GM23338 (cell line): ENCODE measurements at regions not wholly inside any gene's neighbourhood (a gene's known extent, or its start where the extent isn't known, plus 50 kb on each side); places are given as distances from the start of the nearest gene placed in this dataset.

Experiments
- ATAC-seq: fragments of 200-7000 bp; cut with Tn5 transposase; 3 replicates; pipeline ENCODE4 v1.9.1; 2020
- DNase-seq: peaks from one replicate; pipeline ENCODE4 v3.0.0-alpha.2; 2015; ENCODE audit warnings: low spot score
- H2AFZ ChIP-seq: fragments of 200-600 bp; sonication (generic); 2 replicates; pipeline ENCODE4 v1.8.0; 2016; ENCODE audit warnings: antibody characterized with exemption, mild to moderate bottlenecking, moderate library complexity
- H3F3A ChIP-seq: fragments of 200-600 bp; sonication (generic); replicated peaks from 2 replicates; pipeline ENCODE4 v1.8.0; 2017; ENCODE audit warnings: antibody characterized with exemption, mixed run types, low read depth
- H3K27ac ChIP-seq: fragments of 200-600 bp; sonication (generic); 2 replicates; pipeline ENCODE4 v1.6.1; 2016; ENCODE audit warnings: low read depth
- H3K27me3 ChIP-seq: fragments of 200-600 bp; sonication (generic); 2 replicates; pipeline ENCODE4 v1.8.0; 2016; ENCODE audit warnings: mild to moderate bottlenecking, mixed run types, moderate library complexity; ENCODE audit not compliant: insufficient read depth
- H3K36me3 ChIP-seq: fragments of 200-600 bp; sonication (generic); 2 replicates; pipeline ENCODE4 v1.8.0; 2016; ENCODE audit warnings: mild to moderate bottlenecking; ENCODE audit not compliant: insufficient read depth
- H3K4me1 ChIP-seq: fragments of 200-600 bp; sonication (generic); 2 replicates; pipeline ENCODE4 v1.8.0; 2016; ENCODE audit warnings: mild to moderate bottlenecking, moderate library complexity; ENCODE audit not compliant: insufficient read depth
- H3K4me2 ChIP-seq: fragments of 200-600 bp; sonication (generic); 2 replicates; pipeline ENCODE4 v1.7.1; 2017; ENCODE audit warnings: mixed run types
- H3K4me3 ChIP-seq: fragments of 200-600 bp; sonication (generic); 2 replicates; pipeline ENCODE4 v1.6.1; 2016; ENCODE audit warnings: mixed run types
- H3K79me2 ChIP-seq: fragments of 200-600 bp; sonication (generic); replicated peaks from 2 replicates; pipeline ENCODE4 v1.8.0; 2017; ENCODE audit warnings: mild to moderate bottlenecking; ENCODE audit not compliant: insufficient read depth
- H3K9me2 ChIP-seq: fragments of 200-600 bp; sonication (generic); 2 replicates; pipeline ENCODE4 v1.8.0; 2017; ENCODE audit not compliant: insufficient read depth
- H4K20me1 ChIP-seq: fragments of 200-600 bp; sonication (generic); replicated peaks from 2 replicates; pipeline ENCODE4 v1.8.0; 2017; ENCODE audit warnings: mild to moderate bottlenecking; ENCODE audit not compliant: insufficient read depth
- H3K27ac Mint-ChIP-seq: 2 replicates; pipeline ENCODE4 v1.8.0; 2020; ENCODE audit warnings: inconsistent platforms, mild to moderate bottlenecking, moderate library complexity, mixed read lengths
- H3K27me3 Mint-ChIP-seq: 3 replicates; pipeline ENCODE4 v1.8.0; 2022; ENCODE audit warnings: low read depth, mild to moderate bottlenecking, moderate library complexity, mixed read lengths, inconsistent platforms; ENCODE audit not compliant: insufficient read depth, poor library complexity
- H3K36me3 Mint-ChIP-seq: 3 replicates; pipeline ENCODE4 v1.8.0; 2021; ENCODE audit warnings: low read depth, mild to moderate bottlenecking, inconsistent platforms, moderate library complexity, mixed read lengths
- H3K4me1 Mint-ChIP-seq: 3 replicates; pipeline ENCODE4 v1.8.0; 2020; ENCODE audit warnings: mild to moderate bottlenecking, inconsistent platforms, mixed read lengths
- H3K4me3 Mint-ChIP-seq: 3 replicates; pipeline ENCODE4 v1.8.0; 2021; ENCODE audit warnings: moderate library complexity, mild to moderate bottlenecking, inconsistent platforms, mixed read lengths
- H3K9me3 Mint-ChIP-seq: 3 replicates; pipeline ENCODE4 v1.8.0; 2020; ENCODE audit warnings: moderate library complexity, mild to moderate bottlenecking, inconsistent platforms, mixed read lengths
- EZH2 ChIP-seq: fragments of 200-600 bp; sonication (generic); IDR thresholded peaks from one replicate; pipeline ENCODE4 v1.8.0; 2017; ENCODE audit warnings: antibody characterized with exemption, mild to moderate bottlenecking, low read depth; ENCODE audit not compliant: unreplicated experiment
- JUNB ChIP-seq: IDR thresholded peaks from one replicate; pipeline ENCODE4 v1.6.1; 2016; ENCODE audit warnings: antibody characterized with exemption; ENCODE audit not compliant: unreplicated experiment
- NANOG ChIP-seq: IDR thresholded peaks from 2 replicates; pipeline ENCODE4 v1.6.1; 2016; ENCODE audit warnings: antibody characterized with exemption, borderline replicate concordance
- POLR2AphosphoS5 ChIP-seq: IDR thresholded peaks from 2 replicates; pipeline ENCODE4 v1.6.1; 2016; ENCODE audit warnings: antibody characterized with exemption, low read depth
- REST ChIP-seq: IDR thresholded peaks from one replicate; pipeline ENCODE4 v1.6.1; 2018; ENCODE audit warnings: antibody characterized with exemption; ENCODE audit not compliant: unreplicated experiment
- ZNF331 ChIP-seq: fragments of 250-450 bp; sonication (Bioruptor Pico); IDR thresholded peaks from 2 replicates; pipeline ENCODE4 v1.5.0; 2020; ENCODE audit warnings: low read depth, mild to moderate bottlenecking, moderate library complexity
- TF ChIP-seq, protein P1 (sequence below), 2 experiments: fragments of 200-600 bp in 1 of 2; sonication (generic) in 1 of 2; conservative IDR thresholded peaks; 2 replicates each; pipeline versions ENCODE4 v1.5.1 to v1.6.1; 2016 to 2017; ENCODE audit warnings: antibody characterized with exemption in 2 of 2, low read depth in 2 of 2, mild to moderate bottlenecking in 2 of 2, moderate library complexity in 1 of 2

DNA sequence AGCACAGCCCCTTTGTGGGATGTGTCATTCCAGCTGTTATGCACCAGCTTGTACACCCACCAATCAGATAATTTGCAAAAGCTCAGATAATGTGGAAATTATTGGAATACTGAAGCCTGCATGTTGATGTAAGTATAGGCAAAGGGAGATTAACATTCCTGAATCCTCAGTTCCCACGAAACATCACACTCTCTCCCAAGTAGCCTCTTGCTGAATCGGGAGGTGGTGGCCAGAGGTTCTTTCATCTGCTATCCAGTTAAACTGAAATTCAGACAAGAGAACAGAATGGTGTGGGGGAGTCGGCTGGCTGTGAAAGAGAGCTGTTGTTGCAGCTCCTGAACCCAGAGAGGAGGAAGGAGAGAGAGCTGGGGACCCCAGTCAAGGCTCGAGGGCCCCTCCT lies 170.9 kb downstream of the ZBTB18 start:
- no peaks in the 10 kb centered on the region for H3K9me3 Mint-ChIP-seq
- Histone ChIP-seq H4K20me1 (no peaks in the 10 kb centered on the region), H3K27me3 (no peaks in the 10 kb centered on the region), H3K4me1 (no peaks in the 10 kb centered on the region), H2AFZ (no peak overlapping the region), H3K36me3 (no peaks in the 10 kb centered on the region), H3K79me2 (no peaks in the 10 kb centered on the region), H3K27ac (no peak overlapping the region), H3F3A (no peaks in the 10 kb centered on the region), H3K4me2 (no peak overlapping the region), H3K9me2 (no peaks in the 10 kb centered on the region), H3K4me3 (no peak overlapping the region)
- peaks cover 6% of the 10 kb centered on the region for H3K27me3 Mint-ChIP-seq
- no peak overlapping the region for H3K4me3 Mint-ChIP-seq
- ATAC-seq (no peak), DNase-seq (peak; percentile 3)
- H3K36me3 Mint-ChIP-seq = no peaks in the 10 kb centered on the region
- H3K27ac Mint-ChIP-seq = no peak overlapping the region
- H3K4me1 Mint-ChIP-seq = no peaks in the 10 kb centered on the region
- no peak for TF ChIP-seq ZNF331

DNA sequence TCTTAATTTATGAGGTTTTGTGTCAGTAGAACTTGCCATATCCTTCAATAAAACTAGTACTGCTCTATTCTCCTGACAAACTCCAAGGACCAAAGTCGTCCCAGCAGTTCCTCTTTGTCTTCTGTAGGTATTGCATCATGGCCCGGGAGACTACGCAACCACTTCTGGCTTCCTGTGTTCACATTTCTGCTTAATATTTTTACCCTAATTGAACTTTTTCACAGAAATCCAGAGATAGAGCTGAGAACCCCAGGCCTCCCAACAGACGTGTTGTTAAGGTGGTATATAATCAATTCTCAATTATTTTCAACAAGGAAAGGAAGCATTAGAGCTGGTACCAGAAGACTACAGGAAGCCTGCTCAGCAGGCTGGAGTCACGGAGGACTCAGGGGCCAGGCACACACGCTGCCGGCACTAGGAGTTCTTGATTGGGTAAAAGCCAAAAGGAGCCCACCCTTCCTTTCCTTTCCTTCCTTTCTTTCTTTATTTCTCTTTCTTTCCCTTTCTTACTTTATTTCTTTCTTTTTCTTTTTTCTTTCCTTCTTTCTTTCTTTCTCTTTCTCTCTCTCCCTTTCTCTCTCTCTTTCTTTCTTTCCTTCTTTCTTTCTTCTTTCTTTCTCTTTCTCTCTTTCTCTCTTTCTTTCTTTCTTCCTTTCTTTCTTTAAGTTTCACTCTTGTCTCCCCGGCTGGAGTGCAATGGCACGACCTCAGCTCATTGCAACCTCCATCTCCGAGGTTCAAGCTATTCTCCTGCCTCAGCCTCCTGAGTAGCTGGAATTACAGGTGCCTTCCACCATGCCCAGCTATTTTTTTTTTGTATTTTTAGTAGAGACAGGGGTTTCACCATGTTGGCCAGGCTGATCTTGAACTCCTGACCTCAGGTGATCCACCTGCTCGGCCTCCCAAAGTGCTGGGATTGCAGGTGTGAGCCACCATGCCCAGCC lies 173.7 kb downstream of the ZBTB18 start:
- Mint-ChIP-seq H3K4me3 (no peak overlapping the region), H3K27ac (no peak overlapping the region), H3K27me3 (peaks cover 1% of the 10 kb centered on the region), H3K4me1 (no peaks in the 10 kb centered on the region), H3K36me3 (no peaks in the 10 kb centered on the region), H3K9me3 (no peaks in the 10 kb centered on the region)
- no peaks in the 10 kb centered on the region for H4K20me1 ChIP-seq
- no peak overlapping the region for H3K27ac ChIP-seq
- H3F3A ChIP-seq = no peaks in the 10 kb centered on the region
- no peaks in the 10 kb centered on the region for H3K27me3 ChIP-seq
- no peak for TF ChIP-seq REST
- TF ChIP-seq POLR2AphosphoS5 = no peak
- TF ChIP-seq, protein P1, sequence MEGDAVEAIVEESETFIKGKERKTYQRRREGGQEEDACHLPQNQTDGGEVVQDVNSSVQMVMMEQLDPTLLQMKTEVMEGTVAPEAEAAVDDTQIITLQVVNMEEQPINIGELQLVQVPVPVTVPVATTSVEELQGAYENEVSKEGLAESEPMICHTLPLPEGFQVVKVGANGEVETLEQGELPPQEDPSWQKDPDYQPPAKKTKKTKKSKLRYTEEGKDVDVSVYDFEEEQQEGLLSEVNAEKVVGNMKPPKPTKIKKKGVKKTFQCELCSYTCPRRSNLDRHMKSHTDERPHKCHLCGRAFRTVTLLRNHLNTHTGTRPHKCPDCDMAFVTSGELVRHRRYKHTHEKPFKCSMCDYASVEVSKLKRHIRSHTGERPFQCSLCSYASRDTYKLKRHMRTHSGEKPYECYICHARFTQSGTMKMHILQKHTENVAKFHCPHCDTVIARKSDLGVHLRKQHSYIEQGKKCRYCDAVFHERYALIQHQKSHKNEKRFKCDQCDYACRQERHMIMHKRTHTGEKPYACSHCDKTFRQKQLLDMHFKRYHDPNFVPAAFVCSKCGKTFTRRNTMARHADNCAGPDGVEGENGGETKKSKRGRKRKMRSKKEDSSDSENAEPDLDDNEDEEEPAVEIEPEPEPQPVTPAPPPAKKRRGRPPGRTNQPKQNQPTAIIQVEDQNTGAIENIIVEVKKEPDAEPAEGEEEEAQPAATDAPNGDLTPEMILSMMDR (conservative IDR thresholded peaks at IDR 0.05; ENCODE audit: low read depth in 2 of 2) = no peak
- TF ChIP-seq ZNF331 = no peak
- TF ChIP-seq NANOG = no peak
- TF ChIP-seq JUNB = no peak
- no peak for TF ChIP-seq EZH2
- H3K9me2 ChIP-seq = no peaks in the 10 kb centered on the region
- no peak overlapping the region for H3K4me2 ChIP-seq
- DNase-seq = no peak
- H3K4me3 ChIP-seq = no peak overlapping the region
- H2AFZ ChIP-seq = 0 out of 2 replicates have a peak overlapping the region, but pooled peaks have one; percentile 38
- no peaks in the 10 kb centered on the region for H3K4me1 ChIP-seq
- no peak for ATAC-seq
- H3K36me3 ChIP-seq = no peaks in the 10 kb centered on the region
- no peaks in the 10 kb centered on the region for H3K79me2 ChIP-seq
